ENCODE measurements at regions not wholly inside any gene's neighbourhood (a gene's known extent, or its start where the extent isn't known, plus 50 kb on each side); places are given as distances from the start of the nearest gene placed in this dataset.

DNA sequence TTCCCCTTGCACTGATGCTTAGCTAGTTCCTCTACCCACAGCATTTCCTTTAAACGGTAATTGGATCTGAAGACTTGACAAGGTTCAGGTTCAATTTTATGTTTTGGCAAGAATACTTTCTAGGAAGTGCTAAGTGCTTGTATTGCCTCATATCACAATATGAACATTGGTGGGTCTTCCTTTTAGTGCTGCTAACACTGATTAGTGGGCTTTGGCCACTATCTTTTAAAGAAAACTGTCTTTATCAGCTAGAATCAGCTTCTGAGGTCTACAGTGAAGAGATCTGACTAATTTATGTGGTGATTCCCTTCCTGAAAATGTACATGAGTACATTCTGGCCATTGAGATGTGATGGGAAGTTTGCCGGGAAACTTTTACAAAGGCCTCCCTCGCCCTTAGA lies 316.7 kb upstream of the KLF3 start:
- DNase-seq, result peak; percentile 22

DNA sequence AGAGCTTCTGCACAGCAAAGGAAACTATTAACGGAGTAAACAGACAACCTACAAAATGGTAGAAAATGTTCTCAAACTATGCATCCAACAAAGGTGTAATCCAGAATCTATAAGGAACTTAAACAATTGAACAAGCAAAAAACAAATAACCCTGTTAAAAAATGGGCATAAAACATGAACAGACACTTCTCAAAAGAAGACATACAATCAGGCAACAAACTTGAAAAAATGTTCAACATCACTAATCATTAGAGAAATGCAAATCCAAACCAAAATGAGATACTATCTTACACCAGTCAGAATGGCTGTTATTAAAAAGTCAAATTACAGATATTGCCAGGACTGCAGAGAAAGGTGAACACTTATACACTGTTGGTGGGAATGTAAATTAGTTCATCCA lies 309.6 kb upstream of the KLF3 start:
- DNase-seq, result no peak

DNA sequence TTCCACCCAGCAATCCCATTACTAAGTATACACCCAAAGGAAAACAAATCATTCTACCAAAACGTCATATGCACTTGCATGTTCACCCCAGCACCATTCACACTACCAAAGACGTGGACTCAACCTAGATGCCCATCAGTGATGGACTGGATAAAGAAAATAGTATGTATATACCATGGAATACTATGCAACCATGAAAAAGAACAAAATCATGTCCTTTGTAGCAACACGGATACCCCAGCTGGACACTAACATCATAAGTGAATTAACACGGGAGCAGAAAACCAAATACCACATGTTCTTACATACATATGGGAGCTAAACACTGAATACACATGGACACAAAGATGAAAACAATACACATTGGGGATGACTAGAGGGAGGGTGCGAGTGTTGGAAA lies 309.1 kb upstream of the KLF3 start:
- DNase-seq, result no peak

DNA sequence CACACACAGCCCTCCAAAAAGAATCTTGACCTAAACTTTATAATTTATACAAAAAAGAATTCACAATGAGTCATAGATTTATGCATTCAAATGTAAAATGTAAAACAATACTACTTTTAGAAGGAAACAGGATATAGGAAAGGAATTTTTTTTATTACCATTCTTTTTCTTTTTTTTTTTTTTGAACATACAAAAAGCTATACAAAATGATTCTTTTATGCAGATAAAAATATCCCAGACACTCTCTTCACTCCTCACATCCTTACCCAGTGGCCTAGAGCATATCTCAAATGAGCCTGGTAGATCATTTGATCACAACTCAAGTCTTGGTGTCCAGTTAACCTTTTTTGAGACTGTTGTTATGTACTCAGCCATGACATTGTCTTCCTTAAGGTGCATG lies 307.3 kb upstream of the KLF3 start:
- no peak for DNase-seq

DNA sequence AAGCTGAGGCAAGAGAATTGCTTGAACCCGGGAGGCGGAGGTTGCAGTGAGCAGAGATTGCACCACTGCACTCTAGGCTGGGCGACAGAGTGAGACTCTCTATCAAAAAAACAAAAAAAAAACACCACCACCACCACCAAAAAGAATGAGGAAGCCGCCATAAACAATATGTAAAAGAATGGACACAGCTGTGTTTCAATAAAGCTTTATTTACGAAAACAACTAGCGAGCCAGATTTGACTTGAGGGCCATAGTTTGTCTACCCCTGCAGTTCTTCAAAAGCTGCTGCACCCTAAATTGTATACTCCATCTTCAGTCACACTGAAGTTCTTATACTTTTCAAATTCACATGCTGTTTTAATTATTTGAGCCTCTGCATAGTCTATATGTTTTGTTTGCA lies 306.5 kb upstream of the KLF3 start:
- no peak for DNase-seq

DNA sequence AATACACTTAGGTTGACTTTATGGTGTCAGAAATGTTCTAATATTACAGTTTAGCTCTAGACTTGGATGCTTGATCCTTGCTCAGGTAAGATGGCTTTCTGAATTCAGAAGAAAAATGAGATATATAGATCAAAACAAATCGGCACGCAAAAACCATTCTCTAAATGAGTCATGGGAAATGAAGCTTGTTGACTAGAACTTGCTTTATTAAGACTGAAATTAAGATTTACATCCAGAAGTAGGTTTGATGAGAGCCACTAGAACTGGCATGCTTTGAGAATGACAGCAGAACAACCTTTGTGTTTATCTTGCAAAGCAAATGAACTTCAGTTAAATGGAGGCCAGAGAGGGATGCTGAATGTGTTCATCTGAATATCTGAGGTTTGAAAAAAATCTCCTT lies 304.9 kb upstream of the KLF3 start:
- DNase-seq, result no peak

DNA sequence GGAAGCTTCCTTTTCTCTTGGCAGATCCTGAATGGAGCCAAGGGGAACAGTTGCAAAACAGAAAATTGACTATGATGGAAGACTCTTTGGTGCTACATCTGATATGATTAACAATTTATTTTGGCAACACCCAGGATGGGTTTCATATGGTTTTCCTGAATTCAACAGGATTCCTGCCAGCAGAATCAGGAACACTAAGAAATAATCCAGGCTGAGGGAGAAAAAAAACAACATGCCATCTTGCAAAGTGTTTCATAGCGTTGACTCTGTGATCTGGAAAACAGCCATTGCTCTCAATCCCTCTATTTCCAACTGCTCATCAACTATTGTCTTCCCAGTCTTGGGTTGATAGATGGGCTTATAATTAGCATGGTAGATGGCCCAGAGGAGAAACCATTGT lies 303.8 kb upstream of the KLF3 start:
- no peak for DNase-seq

DNA sequence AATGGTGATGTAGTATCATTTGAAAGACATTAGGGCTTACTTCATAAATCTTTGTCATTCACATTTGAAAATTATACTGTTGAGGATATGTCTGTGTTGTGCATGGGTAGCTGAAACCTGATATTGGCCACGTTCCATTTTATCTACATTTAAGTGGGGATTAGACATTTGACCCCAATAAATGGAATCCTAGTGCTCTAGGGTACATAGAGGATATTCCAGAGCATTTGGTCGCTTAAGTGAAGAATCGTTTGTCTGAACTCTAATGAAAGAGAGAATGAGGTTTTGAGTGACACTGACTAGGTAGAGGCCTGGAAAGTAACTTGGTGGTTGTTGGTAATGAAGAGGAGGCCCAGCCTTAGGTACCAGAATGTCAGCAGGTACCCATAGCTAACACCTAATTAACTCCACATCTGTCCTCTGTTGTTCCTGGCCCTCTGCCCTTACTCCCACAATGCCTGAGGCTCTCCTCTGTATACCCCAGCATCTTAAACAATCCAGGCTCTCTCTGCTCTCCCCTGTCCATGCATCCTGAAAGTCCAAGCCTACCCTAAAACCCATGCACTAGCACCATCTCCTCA lies 299.5 kb upstream of the KLF3 start:
- DNase-seq, result no peak

DNA sequence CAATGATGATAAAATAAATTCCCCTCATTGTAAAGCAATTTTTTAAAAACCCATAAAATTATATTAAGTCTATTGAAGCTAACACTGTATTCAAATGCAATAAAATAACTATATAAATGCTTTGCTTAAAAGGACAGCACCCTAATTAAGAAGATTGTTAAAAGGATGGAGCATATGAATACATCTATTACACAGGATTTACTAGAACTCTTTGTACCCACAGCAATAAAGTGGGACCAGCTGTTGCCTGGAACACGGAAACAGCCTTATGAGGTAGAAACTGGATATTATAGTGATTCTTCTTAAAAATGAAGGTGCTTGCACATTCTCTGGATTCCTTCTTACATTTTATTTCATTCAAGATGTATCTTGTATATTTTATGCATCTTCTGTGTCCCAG lies 298.7 kb upstream of the KLF3 start:
- DNase-seq, result no peak

DNA sequence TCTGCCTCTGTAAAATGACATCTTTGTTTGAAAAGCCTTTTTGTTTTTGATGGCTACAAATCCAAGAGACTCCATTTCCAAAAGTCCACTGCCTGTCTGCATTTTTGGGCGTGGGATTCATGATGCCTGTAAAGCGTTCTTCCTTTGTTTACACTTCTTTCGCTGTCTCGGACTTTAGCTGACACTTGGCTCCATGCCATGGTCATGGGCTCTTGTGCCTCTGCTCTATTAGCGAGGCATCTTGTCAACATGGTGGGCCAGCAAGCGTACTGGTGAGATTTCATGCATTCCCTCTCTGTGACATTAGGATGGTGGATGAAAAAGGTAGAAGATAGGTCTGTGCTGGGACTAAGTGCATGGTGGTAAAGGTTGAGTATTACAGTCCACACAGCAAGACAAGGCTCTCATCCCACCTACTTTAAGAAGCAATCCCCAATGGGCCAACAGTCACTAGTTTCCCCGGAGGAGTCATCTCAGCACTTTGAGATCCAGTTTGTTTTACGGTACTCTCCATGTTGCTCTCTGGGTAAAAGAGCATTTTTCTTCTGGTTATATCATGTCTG lies 298.2 kb upstream of the KLF3 start:
- no peak for DNase-seq

DNA sequence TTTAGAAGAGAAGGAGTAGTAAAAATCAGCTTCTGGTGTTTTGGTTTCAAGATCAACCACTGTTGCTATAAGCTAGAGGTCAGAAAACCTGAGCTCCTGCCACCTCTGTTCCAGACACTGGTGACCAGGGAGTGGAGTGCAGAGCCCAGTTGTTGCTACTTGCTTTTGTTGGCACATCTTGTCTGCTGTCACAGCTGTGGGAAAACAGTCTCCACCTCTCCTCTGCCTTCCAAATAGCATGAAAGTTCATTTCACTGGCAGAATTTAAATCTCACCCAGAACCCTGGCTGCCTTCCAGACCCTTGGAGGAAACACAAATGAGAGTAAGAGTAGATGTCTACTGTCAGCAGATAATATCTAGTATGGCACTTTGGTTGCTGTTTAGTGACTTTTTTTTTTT lies 297.5 kb upstream of the KLF3 start:
- DNase-seq, result peak; percentile 15

DNA sequence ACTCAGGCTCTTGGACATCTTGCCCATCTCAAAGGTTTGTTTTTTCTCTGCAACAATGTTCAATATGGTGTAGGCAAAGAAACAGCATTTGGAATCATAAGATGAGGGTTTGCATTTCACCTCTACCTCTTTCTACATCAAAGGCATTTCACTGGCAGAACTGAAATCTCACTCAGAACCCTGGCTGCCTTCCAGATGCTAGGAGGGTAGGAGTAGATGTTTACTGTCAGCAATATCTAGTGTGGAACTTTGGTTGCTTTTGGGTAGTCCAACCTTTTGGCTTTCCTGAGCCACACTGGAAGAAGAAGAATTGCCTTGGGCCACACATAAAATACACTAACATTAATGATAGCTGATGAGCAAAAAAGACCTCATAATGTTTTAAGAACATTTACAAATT lies 297.0 kb upstream of the KLF3 start:
- DNase-seq, result no peak

DNA sequence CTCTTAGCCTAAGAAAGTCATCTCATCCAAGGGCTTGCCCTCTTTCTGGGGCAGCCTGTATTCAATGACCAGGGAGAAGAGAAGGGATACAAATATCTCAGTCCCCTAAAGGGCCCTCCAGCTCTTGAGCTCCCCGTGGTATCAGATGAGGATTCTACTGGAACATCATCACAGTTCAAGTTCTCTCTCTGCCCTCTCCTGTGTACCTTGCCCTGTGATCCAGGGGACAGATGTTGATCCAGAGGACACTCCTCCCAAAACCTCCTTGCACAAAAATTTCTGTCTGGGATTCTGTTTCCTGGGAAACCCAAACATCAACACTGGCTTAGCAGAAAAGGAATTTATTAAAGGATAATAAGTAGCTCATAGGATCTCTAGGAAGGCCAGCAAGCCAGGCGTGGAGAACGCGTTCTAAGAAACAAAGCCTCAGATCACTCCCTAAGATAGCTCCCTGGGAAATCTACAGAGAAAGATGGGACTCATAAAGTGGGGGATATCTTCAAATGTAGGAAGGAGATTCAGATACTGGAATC lies 296.3 kb upstream of the KLF3 start:
- DNase-seq, result no peak

DNA sequence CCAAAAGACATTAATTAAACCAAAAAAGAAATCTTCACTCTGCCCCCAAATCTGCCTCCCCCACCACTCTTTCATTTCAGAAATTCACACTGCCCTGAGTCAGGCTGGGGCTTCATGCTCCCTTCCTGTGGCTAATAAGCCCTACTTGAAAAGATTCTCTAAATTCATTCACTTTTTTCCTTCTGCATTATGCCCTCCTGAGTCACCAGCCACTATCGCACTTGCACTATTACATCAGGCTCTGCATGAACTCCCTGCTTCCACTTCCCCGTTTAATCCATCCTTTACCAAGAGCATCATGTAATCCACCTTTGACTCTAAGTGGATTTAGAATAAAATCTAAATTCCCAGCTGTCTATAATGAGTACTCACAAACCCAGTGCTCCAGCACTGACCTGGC lies 295.4 kb upstream of the KLF3 start:
- no peak for DNase-seq

DNA sequence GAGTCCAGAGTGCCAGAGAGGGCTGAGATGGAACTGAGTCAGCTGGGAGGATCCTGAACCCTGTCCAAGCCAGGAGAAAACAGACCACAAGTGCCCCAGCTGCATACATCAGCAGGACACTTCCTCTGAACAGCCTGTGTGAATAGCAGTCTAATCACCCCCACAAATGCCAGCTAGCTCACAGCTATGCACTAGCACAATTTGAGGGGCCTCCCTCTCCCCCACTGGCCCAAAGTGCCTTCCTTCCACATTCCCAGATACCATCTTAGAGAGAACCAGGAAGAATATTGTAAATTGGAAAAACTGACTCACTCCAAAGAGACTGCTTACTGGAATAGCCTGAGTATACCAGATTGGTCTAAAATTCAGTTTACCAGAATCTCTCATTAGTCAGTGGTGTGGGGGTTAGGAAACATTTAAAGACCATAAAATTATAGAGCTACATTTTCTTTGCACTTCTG lies 292.6 kb upstream of the KLF3 start:
- no peak for DNase-seq

DNA sequence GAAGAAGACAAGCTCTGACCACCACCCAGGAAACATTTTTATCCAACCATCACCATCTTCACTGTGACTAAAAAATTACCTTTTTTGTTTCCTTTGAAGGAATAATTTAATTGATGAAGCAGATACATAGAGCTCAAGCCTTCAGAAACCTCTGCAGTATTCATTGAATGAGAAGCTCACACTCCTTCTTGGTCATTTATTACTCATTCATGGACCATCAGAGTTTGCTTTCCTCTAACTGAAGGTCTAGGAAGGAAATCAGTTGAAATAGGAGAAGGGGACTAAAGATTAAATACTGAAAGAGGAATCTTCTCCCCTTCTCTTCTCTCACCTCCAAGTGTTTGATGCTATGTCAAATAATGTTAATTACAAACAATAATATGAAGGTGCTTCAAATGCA lies 290.6 kb upstream of the KLF3 start:
- DNase-seq, result no peak

DNA sequence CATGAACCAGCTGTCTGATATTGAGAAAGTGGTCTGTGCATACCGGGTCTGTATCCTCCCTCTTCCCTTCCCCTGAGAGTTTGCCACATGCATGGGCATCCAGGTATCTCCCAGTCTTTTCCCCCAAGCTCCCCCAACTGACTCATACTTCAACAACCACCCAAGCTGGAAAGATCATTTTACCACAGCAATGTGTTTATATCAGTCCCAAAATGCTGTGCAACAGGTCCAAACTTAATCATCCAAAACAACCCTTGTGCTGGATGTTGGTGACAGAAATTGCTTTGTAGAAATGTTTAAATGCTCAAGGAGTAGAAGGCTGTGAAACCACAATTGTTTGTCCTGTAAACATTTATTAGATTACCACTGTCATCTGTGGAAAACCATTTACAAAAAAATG lies 286.8 kb upstream of the KLF3 start:
- DNase-seq, result no peak

DNA sequence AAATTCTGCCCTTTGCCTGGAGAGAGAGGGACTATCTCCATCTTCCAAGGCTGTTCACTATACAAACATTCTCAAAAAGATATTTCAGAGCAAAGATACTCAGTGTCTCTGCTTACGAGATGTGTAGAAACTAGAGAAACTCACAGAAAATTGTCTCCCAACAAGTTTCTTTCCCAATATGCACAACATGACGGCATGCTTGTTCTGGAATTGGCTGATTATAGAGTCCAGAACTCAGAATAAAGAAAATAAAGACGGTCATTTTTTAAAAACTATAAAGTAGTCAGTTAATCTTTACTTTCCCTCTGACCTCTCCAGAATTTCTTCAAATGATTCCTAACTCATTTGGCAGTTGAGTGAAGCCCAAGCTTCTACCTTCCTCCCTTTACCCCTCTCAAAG lies 285.5 kb upstream of the KLF3 start:
- no peak for DNase-seq

DNA sequence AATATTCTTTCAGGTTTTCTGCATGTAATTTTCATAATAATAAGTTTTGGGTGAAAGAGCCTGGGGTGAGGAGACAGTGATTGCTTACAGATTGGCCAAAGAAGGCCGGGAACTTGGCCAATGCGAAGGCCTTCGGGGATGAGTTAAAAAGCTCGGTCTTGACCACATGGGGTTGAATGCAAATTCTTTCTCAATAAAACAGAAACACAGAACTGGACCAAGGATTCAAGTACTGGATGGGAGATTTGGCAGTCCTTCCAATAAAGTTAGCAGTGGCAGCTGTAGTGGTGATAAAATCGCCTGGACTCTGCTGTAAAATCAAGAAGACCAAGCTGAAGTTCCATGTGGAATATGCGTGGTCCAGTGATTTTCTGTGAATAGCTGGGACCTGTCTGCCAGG lies 282.2 kb upstream of the KLF3 start:
- no peak for DNase-seq

DNA sequence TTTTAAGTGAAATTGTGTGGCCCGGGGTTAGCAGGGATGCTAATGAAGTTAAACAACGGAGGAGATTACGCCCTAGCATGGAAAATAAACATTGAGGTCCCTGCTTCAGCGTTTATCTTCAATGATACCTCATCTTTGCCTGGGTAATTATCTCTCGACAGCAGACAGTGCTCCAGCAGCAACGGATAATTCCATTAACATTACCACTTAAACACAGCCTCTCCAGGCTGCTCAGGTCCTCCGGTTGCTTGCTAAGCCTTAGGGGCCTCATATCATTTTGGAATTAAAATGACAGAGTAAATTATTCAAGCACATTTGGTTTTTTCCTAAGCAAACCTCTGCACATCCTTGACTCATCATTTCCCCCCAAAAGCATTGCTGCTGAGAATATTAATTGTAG lies 281.5 kb upstream of the KLF3 start:
- DNase-seq, result peak; percentile 81

DNA sequence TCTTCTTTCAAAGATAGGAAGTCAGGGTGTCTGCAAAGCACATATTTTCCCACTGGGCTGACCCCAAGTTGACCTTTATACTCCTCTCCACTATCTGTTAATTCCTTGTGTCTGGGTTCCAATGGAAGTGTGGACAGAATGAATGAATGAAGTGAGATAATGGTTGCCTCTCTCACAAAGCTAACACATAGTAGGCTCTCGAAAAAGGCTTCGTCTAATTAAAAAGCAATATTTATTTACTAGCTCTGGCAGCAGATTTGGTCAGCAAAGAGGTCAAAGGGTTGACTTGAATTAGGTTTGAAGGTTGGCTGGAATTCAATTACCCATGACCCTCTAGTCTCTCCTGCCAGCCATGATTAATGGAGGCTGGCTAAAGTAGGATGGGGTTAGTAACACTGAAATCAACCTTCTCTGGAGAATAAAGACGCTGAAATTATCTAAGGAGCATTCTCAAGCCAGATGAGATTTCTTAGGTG lies 280.3 kb upstream of the KLF3 start:
- peak; percentile 57 for DNase-seq

DNA sequence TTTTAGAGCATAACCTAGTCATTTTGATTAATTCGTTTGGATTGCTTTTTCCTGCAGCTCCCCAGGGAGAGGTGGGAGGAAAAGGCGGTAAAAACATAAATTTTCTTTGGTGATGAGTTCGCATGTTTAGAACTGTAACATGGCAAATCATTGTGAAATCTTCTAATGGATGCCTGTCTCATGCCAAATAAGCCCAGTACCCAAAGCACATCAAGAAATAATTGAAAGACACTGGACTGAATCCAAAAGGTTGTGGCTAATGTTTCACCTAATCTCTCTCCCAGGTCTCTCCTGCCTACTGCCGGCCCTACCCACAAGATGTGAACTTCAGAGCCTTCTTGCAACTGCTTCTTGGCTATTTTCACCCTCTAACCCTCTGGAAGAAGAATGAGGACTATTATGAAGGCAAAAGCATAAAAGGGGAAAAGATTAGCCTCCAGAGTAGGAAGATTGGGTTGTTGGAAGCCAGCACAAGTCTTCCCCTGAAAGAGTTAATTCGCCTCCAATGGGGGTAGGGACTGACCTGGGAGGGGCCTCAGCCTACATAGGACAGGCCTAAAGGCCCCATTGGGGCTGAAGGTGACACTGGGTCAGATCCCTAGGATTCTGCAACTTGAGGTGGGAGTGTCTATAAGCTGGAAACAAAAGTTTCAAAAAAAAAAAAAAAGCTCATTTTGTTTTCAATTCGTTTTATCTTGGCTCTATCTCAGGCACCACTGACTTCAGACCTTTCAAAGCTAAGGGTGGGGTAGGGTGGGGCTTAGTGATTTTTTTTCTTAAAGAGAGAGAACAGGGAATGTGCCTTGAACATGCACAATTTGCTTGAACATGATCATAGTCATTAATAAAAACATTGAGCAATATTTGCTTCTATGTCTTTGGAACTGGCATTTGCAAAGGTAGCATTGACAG lies 278.6 kb upstream of the KLF3 start:
- DNase-seq, result peak; percentile 68

DNA sequence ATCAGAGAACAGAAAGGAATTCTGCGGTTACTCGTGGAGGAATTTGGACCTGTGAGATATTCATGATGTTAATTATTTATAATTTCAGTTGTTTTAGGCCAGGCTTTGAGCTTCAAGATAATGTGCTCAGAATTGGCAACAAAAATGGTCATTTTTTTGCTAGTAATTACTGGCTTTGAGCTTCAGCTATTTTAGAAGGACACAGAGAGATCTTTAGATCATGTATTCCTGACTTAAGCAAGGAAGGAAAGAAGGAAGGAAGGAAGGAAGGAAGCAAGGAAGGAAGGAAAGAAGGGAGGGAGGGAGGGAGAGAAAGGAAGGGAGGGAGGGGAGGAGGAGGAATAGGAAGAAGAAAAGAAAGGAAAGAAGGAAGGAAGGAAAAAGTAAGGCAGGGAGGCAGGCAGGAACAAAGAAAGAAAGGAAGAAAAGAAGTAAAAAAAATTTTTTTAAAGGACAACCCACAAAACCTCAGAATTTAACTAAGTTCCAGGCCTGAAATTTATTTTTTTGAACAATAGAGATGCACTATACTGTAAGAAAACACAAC lies 277.9 kb upstream of the KLF3 start:
- DNase-seq, result no peak

Measured in OCI-M1 (cell line).